Endothelial cell of umbilical vein (primary cell): ENCODE measurements at regions not wholly inside any gene's neighbourhood (a gene's known extent, or its start where the extent isn't known, plus 50 kb on each side); places are given as distances from the start of the nearest gene placed in this dataset.

Experiments used
- BruUV-seq: library from RNA; stranded (reverse); fragments of 400-500 nt; replicated peaks from 2 replicates; lab custom pipeline; 2021; lab: Mats Ljungman, UMichigan
- CTCF ChIA-PET: fragments of 300-600, 350-600 bp; sonication (Branson Sonifier 250); formaldehyde crosslinking; loops from one replicate; lab custom pipeline; 2021; ENCODE audit warnings: antibody characterized with exemption, inconsistent platforms; lab: Charles Lee
- POLR2A ChIA-PET: fragments of 300-600, 350-600 bp; sonication (Branson Sonifier 250); formaldehyde crosslinking; loops from one replicate; lab custom pipeline; 2021; ENCODE audit warnings: antibody characterized with exemption, inconsistent platforms; lab: Charles Lee
- DNase-seq: peaks from one replicate; pipeline ENCODE4 v3.0.0-alpha.2; 2011; ENCODE audit warnings: low read depth, low spot score
- FAIRE-seq: peaks from 2 replicates; lab custom pipeline; 2011; peaks lifted over from hg19 to GRCh38; lab: Jason Lieb, UNC
- H2AFZ ChIP-seq: 2 replicates; pipeline ENCODE4 v1.6.0; 2012; ENCODE audit warnings: low read depth, low read length, control low read depth, inconsistent platforms
- H3K27ac ChIP-seq: 2 replicates; pipeline ENCODE4 v1.5.1; 2011; ENCODE audit warnings: low read depth, mild to moderate bottlenecking, control low read depth, low read length, moderate library complexity; ENCODE audit not compliant: insufficient read depth
- H3K27me3 ChIP-seq, 2 experiments: 2 replicates each; pipeline versions ENCODE4 v1.6.0 to v1.6.1; 2011; ENCODE audit warnings: low read length in 2 of 2, mixed read lengths in 1 of 2; ENCODE audit not compliant: control insufficient read depth in 2 of 2, insufficient read depth in 2 of 2
- H3K36me3 ChIP-seq, 2 experiments: 2 replicates in 1 of 2; 3 replicates in 1 of 2; pipeline ENCODE4 v1.5.1; 2011; ENCODE audit warnings: low read length in 2 of 2, mild to moderate bottlenecking in 1 of 2, moderate library complexity in 1 of 2; ENCODE audit not compliant: control insufficient read depth in 2 of 2, insufficient read depth in 2 of 2; ENCODE audit errors: extremely low read depth in 1 of 2
- H3K4me1 ChIP-seq: 3 replicates; pipeline ENCODE4 v1.5.1; 2011; ENCODE audit warnings: mild to moderate bottlenecking, low read length; ENCODE audit not compliant: control insufficient read depth, insufficient read depth; ENCODE audit errors: extremely low read depth
- H3K4me2 ChIP-seq: 2 replicates; pipeline ENCODE4 v1.6.1; 2011; ENCODE audit warnings: low read length, control low read depth, mixed read lengths; ENCODE audit not compliant: insufficient read depth
- H3K4me3 ChIP-seq, 3 experiments: fragments of 200-600 bp in 1 of 3; sonication (generic), shearing (Covaris generic) in 1 of 3; replicated peaks in 1 of 3; 2 replicates each; pipeline ENCODE4 v1.5.1; 2011 to 2016; ENCODE audit warnings: control low read depth in 3 of 3, low read length in 3 of 3, mild to moderate bottlenecking in 2 of 3, inconsistent platforms in 1 of 3, low read depth in 1 of 3, moderate library complexity in 1 of 3; ENCODE audit not compliant: insufficient read depth in 1 of 3
- H3K79me2 ChIP-seq: 2 replicates; pipeline ENCODE4 v1.6.0; 2012; ENCODE audit warnings: low read length, inconsistent platforms; ENCODE audit not compliant: control insufficient read depth, insufficient read depth
- H3K9ac ChIP-seq: replicated peaks from 2 replicates; pipeline ENCODE3; 2011; ENCODE audit warnings: low read length, control low read depth; ENCODE audit not compliant: insufficient read depth; ENCODE audit errors: extremely low read depth
- H3K9me1 ChIP-seq: replicated peaks from 3 replicates; pipeline ENCODE4 v1.6.0; 2011; ENCODE audit warnings: mild to moderate bottlenecking, low read length; ENCODE audit not compliant: control insufficient read depth, insufficient read depth; ENCODE audit errors: extremely low read depth
- H3K9me3 ChIP-seq: replicated peaks from 2 replicates; pipeline ENCODE4 v1.5.1; 2012; ENCODE audit warnings: low read length, inconsistent platforms; ENCODE audit not compliant: control insufficient read depth, insufficient read depth
- H4K20me1 ChIP-seq: replicated peaks from 2 replicates; pipeline ENCODE3; 2011; ENCODE audit warnings: mild to moderate bottlenecking, low read length; ENCODE audit not compliant: control insufficient read depth, insufficient read depth; ENCODE audit errors: extremely low read depth
- EZH2 ChIP-seq: IDR thresholded peaks from 2 replicates; pipeline ENCODE4 v1.6.1; 2012; ENCODE audit warnings: borderline replicate concordance, low read depth, mild to moderate bottlenecking, moderate library complexity, low read length, inconsistent platforms; ENCODE audit not compliant: severe bottlenecking
- FOS ChIP-seq: IDR thresholded peaks from 2 replicates; pipeline ENCODE4 v1.6.1; 2011; ENCODE audit warnings: mild to moderate bottlenecking, low read length, moderate library complexity, borderline replicate concordance; ENCODE audit not compliant: insufficient read depth
- GATA2 ChIP-seq: IDR thresholded peaks from 2 replicates; pipeline ENCODE4 v1.7.0; 2011; ENCODE audit warnings: low read depth, mild to moderate bottlenecking, moderate library complexity, mixed read lengths, low read length; ENCODE audit not compliant: insufficient read length, insufficient read depth
- JUN ChIP-seq: IDR thresholded peaks from 2 replicates; pipeline ENCODE4 v1.6.1; 2011; ENCODE audit warnings: borderline replicate concordance, low read depth; ENCODE audit not compliant: insufficient read length, insufficient read depth
- MYC ChIP-seq: IDR thresholded peaks from one replicate; pipeline ENCODE4 v1.6.1; 2011; ENCODE audit warnings: mild to moderate bottlenecking, low read depth, low read length
- POLR2A ChIP-seq: IDR thresholded peaks from 2 replicates; pipeline ENCODE4 v1.6.1; 2012; ENCODE audit warnings: low read depth, mild to moderate bottlenecking, control low read depth, low read length
- POLR2AphosphoS5 ChIP-seq: IDR thresholded peaks from 2 replicates; pipeline ENCODE4 v1.6.1; 2012; ENCODE audit warnings: low read depth, mild to moderate bottlenecking, control low read depth, low read length, moderate library complexity; ENCODE audit not compliant: insufficient read depth
- dilution Hi-C: fragments of 300-500 bp; cut with MboI; formaldehyde crosslinking; loops from one replicate; pipeline ENCODE4 v1.15.0; 2019; ENCODE audit warnings: low sequenced_read_pairs; ENCODE audit not compliant: extremely low pct_ligation_motif_present
- intact Hi-C: fragments of 100-400 bp; cut with micrococcal nuclease; formaldehyde crosslinking; loops from one replicate; pipeline ENCODE4 v1.10.0; 2022
- TF ChIP-seq, protein P1 (sequence below): IDR thresholded peaks from 2 replicates; pipeline ENCODE4 v1.6.1; 2011; ENCODE audit not compliant: insufficient read depth, insufficient read length
- TF ChIP-seq, protein P2 (sequence below), 2 donors: IDR thresholded peaks; 1 replicate in 1 of 2; 2 replicates in 1 of 2; pipeline ENCODE4 v1.5.1; 2011; ENCODE audit warnings: low read length in 2 of 2, mild to moderate bottlenecking in 2 of 2, moderate library complexity in 2 of 2, control low read depth in 1 of 2, inconsistent platforms in 1 of 2, low read depth in 1 of 2; ENCODE audit not compliant: insufficient read depth in 1 of 2; ENCODE audit errors: extremely low read depth in 1 of 2

DNA sequence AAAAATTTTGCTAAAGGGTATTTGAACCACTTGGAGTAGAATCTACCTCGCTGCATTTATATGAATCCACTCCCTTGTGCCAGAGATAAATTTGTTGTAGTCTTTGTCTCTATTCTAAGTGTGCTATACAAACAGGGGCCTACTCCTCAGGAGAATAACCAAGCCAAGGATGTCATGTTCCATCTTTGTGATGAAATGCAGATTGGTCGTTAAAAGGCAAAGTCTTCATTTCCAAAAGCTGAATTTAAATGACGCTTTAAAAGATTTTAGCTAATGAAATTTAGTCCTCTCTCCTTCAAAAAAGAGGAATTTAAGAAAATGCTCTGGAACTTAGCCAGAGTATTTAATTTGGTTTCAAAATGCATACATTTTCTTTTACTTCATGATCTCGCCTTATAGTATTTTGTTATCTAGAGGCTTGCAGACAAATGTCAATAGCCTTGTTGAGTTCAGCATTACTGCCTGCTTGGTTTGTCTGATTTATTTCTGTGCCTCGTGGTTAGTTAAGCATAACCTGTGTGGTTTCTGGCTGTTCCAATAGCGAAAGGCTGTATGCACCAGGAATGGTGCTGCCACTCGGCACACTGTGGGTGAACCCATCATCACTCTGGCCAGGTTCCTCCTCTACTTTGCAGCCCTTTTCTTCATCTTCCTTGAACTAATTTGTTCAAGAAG, 417.6 kb downstream of the ZNF521 start:
- TF ChIP-seq MYC: no peak
- no peak for TF ChIP-seq POLR2AphosphoS5
- TF ChIP-seq EZH2: no peak
- TF ChIP-seq, protein P1, sequence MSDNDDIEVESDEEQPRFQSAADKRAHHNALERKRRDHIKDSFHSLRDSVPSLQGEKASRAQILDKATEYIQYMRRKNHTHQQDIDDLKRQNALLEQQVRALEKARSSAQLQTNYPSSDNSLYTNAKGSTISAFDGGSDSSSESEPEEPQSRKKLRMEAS: no peak
- no peak for TF ChIP-seq FOS
- no peak for TF ChIP-seq GATA2
- no peak overlapping the region for H3K9ac ChIP-seq
- intact Hi-C loops (no loop called here), dilution Hi-C loops (no loop called here)
- no peak overlapping the region for H2AFZ ChIP-seq
- H3K9me1 ChIP-seq: no peaks in the 10 kb centered on the region
- H4K20me1 ChIP-seq: no peaks in the 10 kb centered on the region
- no peak overlapping the region for H3K4me3 ChIP-seq
- no peak overlapping the region for H3K4me2 ChIP-seq
- H3K36me3 ChIP-seq: no peaks in the 10 kb centered on the region
- ChIA-PET CTCF (no interaction called here), POLR2A (no interaction called here)
- no peaks in the 10 kb centered on the region for H3K79me2 ChIP-seq
- no peak for FAIRE-seq
- no peak for DNase-seq
- no peaks in the 10 kb centered on the region for H3K9me3 ChIP-seq
- no peaks in the 10 kb centered on the region for H3K27me3 ChIP-seq
- H3K27ac ChIP-seq: no peak overlapping the region
- peaks cover 2% of the 10 kb centered on the region for H3K4me1 ChIP-seq
- no TSS peak for BruUV-seq

DNA sequence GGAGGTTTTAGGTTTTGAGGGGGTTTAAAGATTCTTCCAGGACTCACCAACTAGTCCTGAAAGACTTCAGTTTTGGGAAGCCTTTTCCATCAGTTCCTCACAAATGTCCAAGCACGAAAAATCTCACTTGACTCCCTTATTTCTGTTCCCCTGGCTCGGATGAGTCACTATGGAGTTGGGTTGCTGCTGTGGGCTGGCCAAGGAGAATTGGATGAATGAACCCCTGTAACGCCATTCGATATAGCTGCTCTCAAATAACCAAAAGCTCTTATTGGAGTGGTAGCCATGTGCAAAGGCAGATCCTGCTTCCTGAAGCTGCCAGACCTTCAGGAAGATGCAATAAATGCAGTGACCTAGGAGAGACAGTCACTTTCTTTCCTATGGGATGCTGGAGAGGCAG, 417.0 kb downstream of the ZNF521 start:
- no peaks in the 10 kb centered on the region for H3K36me3 ChIP-seq
- FAIRE-seq (no peak), DNase-seq (no peak)
- ChIA-PET CTCF (no interaction called here), POLR2A (no interaction called here)
- dilution Hi-C loops (no loop called here), intact Hi-C loops (no loop called here)
- BruUV-seq: no TSS peak
- H3K4me3 ChIP-seq: no peak overlapping the region
- H3K27me3 ChIP-seq: no peaks in the 10 kb centered on the region
- TF ChIP-seq EZH2 (no peak), GATA2 (no peak), FOS (no peak), POLR2A (no peak), POLR2AphosphoS5 (no peak), JUN (no peak), MYC (no peak)
- TF ChIP-seq, protein P2, sequence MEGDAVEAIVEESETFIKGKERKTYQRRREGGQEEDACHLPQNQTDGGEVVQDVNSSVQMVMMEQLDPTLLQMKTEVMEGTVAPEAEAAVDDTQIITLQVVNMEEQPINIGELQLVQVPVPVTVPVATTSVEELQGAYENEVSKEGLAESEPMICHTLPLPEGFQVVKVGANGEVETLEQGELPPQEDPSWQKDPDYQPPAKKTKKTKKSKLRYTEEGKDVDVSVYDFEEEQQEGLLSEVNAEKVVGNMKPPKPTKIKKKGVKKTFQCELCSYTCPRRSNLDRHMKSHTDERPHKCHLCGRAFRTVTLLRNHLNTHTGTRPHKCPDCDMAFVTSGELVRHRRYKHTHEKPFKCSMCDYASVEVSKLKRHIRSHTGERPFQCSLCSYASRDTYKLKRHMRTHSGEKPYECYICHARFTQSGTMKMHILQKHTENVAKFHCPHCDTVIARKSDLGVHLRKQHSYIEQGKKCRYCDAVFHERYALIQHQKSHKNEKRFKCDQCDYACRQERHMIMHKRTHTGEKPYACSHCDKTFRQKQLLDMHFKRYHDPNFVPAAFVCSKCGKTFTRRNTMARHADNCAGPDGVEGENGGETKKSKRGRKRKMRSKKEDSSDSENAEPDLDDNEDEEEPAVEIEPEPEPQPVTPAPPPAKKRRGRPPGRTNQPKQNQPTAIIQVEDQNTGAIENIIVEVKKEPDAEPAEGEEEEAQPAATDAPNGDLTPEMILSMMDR (IDR thresholded peaks at IDR 0.05; ENCODE audit: extremely low read depth in 1 of 2, insufficient read depth in 1 of 2, low read depth in 1 of 2, low read length in 2 of 2): no peak
- TF ChIP-seq, protein P1: no peak
- H4K20me1 ChIP-seq: no peaks in the 10 kb centered on the region
- H3K9me3 ChIP-seq: no peaks in the 10 kb centered on the region
- no peak overlapping the region for H3K9ac ChIP-seq
- peaks cover 2% of the 10 kb centered on the region for H3K4me1 ChIP-seq
- H3K9me1 ChIP-seq: no peaks in the 10 kb centered on the region
- H3K4me2 ChIP-seq: no peak overlapping the region
- H3K79me2 ChIP-seq: no peaks in the 10 kb centered on the region
- H2AFZ ChIP-seq: no peak overlapping the region
- no peak overlapping the region for H3K27ac ChIP-seq
